PFSK-1 (cell line): ENCODE measurements at regions not wholly inside any gene's neighbourhood (a gene's known extent, or its start where the extent isn't known, plus 50 kb on each side); places are given as distances from the start of the nearest gene placed in this dataset.

Experiments used
- FOXP2 ChIP-seq: optimal IDR thresholded peaks from 2 replicates; pipeline ENCODE3; 2011; ENCODE audit warnings: borderline replicate concordance, control low read depth, inconsistent platforms; ENCODE audit not compliant: insufficient read depth; ENCODE audit errors: extremely low read length, extremely low read depth
- POLR2AphosphoS5 ChIP-seq: IDR thresholded peaks from 2 replicates; pipeline ENCODE4 v1.6.1; 2012; ENCODE audit warnings: low read depth, mild to moderate bottlenecking, control low read depth, low read length, moderate library complexity
- SIN3A ChIP-seq: IDR thresholded peaks from 2 replicates; pipeline ENCODE4 v1.6.1; 2012; ENCODE audit warnings: mild to moderate bottlenecking, low read length, moderate library complexity, borderline replicate concordance; ENCODE audit not compliant: insufficient read depth
- TAF1 ChIP-seq: IDR thresholded peaks from 2 replicates; pipeline ENCODE4 v1.6.1; 2012; ENCODE audit warnings: low read length, control low read depth, borderline replicate concordance; ENCODE audit not compliant: insufficient read depth
- TF ChIP-seq, protein P1 (sequence below), 2 experiments: IDR thresholded peaks; 2 replicates each; pipeline versions ENCODE4 v1.6.1 to v1.8.0; 2011 to 2012; ENCODE audit warnings: low read depth in 2 of 2, low read length in 2 of 2, control low read depth in 1 of 2, inconsistent platforms in 1 of 2, mild to moderate bottlenecking in 1 of 2, moderate library complexity in 1 of 2; ENCODE audit not compliant: insufficient read depth in 1 of 2

DNA sequence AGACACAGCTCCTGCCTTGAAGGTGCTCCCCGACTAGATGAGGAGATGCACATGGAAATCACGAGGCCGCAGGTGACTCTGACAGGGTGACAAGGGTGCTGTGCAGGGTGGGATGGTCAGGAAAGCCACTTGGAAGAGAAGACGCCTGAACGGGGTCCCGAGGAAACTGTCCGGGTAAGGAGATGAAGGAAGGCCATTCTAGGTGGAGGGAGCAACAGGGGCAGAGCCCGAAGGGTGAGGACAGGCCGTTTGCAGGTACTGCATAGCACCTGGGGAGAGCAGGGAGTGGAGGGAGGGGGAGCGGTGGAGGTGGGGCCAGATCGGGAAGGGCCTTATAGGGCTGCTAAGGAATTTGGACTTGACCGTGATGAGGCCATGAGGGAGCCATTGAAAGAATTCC, 105.6 kb upstream of the DLG1 start:
- TF ChIP-seq, protein P1, sequence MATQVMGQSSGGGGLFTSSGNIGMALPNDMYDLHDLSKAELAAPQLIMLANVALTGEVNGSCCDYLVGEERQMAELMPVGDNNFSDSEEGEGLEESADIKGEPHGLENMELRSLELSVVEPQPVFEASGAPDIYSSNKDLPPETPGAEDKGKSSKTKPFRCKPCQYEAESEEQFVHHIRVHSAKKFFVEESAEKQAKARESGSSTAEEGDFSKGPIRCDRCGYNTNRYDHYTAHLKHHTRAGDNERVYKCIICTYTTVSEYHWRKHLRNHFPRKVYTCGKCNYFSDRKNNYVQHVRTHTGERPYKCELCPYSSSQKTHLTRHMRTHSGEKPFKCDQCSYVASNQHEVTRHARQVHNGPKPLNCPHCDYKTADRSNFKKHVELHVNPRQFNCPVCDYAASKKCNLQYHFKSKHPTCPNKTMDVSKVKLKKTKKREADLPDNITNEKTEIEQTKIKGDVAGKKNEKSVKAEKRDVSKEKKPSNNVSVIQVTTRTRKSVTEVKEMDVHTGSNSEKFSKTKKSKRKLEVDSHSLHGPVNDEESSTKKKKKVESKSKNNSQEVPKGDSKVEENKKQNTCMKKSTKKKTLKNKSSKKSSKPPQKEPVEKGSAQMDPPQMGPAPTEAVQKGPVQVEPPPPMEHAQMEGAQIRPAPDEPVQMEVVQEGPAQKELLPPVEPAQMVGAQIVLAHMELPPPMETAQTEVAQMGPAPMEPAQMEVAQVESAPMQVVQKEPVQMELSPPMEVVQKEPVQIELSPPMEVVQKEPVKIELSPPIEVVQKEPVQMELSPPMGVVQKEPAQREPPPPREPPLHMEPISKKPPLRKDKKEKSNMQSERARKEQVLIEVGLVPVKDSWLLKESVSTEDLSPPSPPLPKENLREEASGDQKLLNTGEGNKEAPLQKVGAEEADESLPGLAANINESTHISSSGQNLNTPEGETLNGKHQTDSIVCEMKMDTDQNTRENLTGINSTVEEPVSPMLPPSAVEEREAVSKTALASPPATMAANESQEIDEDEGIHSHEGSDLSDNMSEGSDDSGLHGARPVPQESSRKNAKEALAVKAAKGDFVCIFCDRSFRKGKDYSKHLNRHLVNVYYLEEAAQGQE (IDR thresholded peaks at IDR 0.05; ENCODE audit: insufficient read depth in 1 of 2, low read depth in 2 of 2, low read length in 2 of 2), result no peak
- TF ChIP-seq TAF1, result no peak

DNA sequence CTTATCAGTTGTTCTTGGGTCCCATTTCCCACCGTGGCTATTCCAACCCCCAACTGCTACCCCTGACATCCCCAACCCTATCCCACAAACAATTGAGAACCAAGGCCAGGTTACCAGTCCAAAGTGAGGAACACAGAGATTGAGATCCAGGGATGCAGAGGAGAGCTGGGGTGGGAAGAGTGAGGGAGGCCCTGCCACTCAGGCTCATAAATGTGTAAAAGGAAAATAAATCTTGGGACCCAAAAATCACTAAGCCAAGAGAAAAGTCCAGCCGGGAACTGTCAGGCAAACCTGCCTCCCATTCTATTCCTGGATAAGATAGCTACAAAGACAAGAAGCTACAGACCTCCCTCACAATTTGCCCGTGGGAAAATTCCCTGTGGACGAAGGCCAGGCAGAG, 101.1 kb upstream of the DLG1 start:
- TF ChIP-seq FOXP2 (no peak), SIN3A (no peak), TAF1 (no peak)
- TF ChIP-seq, protein P1 (IDR thresholded peaks at IDR 0.05; ENCODE audit: insufficient read depth in 1 of 2, low read depth in 2 of 2, low read length in 2 of 2), result no peak

DNA sequence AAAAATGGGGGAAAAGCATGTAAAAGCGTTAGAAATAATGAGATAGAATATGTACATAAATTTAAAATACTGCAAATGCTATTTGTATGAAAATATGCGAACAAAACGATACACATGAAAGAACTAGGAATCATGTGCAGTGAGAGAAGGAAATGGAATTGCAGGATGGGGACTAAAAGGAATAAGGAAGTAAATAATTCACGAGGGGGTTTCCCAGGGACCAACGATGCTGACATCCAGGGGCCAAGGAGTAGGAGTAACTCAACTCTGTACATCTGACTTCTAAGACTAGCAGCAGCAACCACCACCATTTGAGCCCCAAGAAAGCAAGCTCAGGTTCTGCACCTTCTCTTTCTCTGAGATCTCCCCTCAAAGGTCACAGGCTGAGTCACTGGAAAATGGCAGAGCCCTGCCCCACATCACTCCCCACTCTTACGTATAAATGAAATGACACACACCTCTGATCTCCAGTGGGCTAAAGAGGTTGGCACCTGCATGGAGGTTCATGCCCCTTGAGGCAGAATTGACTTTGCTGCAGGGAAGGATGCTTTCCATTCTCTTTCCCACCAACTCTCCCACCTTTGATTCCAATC, 100.0 kb upstream of the DLG1 start:
- no peak for TF ChIP-seq POLR2AphosphoS5
- TF ChIP-seq, protein P1 (IDR thresholded peaks at IDR 0.05; ENCODE audit: insufficient read depth in 1 of 2, low read depth in 2 of 2, low read length in 2 of 2), result no peak
- no peak for TF ChIP-seq FOXP2
- TF ChIP-seq TAF1, result no peak
- TF ChIP-seq SIN3A, result no peak

DNA sequence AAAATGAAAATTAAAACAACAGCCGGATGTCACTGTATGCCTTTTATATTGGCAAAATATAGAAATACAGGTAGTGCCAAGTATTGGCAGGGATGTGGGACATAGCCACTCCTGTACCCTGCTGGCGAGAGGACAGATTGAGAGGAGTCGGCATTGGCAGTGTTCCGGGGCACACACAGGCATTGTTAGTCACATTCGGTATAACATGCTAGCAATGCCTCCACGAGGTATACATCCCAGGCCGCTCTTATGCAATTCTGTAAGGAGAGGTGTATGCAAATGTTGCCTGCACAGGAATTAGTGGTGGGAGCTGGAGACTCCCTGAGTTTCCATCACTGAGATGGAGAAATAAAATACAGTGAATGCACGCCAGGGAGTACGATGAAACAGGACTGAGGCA, 99.4 kb upstream of the DLG1 start:
- no peak for TF ChIP-seq TAF1

DNA sequence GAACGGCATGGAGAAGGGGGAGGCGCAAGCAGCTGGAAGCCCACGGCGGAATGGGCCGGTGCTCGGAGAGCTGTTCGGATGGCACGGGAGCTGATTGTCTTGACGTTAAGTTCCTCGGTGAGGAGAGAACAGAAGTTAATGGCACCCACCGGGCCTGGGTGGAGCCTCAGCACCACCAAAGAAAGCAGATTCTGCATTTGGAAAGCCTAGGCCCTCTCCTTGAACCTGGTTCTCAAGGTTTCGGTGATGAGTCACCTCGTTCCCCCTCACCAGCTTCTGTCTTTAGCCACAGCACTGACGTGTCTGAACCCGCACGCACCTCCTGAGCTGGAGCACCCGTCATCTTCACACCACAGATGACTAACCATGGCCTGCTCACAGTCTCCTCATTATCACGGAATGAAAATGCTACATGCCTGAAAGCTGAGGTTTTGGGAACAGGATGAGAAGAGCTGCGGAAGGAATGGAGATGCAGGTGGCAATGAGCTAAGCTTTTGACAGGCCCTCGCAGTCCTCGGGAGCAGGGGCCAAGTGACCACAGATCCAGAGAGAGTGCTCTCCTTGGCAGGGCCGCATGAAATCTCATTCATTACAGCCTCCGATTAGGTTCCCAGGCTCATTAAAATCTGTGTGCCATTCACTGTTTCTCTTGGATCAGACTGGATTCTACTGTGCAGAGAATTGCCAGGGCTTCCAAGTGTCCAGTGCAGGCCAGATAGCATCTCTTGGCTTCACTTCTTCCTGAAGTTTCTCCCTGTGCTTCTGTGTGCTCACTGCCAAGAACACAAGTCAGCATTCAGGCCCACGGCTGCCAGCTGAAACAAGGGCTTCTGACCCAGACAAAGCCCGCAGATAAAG, 96.3 kb upstream of the DLG1 start:
- TF ChIP-seq FOXP2 (peak; percentile 14), SIN3A (no peak), POLR2AphosphoS5 (0 out of 2 replicates have a peak, but pooled peaks have one; percentile 14)
- TF ChIP-seq, protein P1 (IDR thresholded peaks at IDR 0.05; ENCODE audit: insufficient read depth in 1 of 2, low read depth in 2 of 2, low read length in 2 of 2), result no peak; a peak in 1 of 4 replicates
